Liver (tissue), 7 donors: ENCODE measurements at regions not wholly inside any gene's neighbourhood (a gene's known extent, or its start where the extent isn't known, plus 50 kb on each side); places are given as distances from the start of the nearest gene placed in this dataset.

Experiments
- DNase-seq: peaks from one replicate; pipeline ENCODE4 v3.0.0-alpha.2; 2017; ENCODE audit warnings: low spot score
- H3K27ac ChIP-seq, 2 donors: one replicate each; pipeline ENCODE4 v1.7.0; 2013; ENCODE audit warnings: inconsistent platforms in 2 of 2, low read length in 2 of 2, control low read depth in 1 of 2, low read depth in 1 of 2, mild to moderate bottlenecking in 1 of 2
- H3K27me3 ChIP-seq, 4 donors: one replicate each; pipeline versions ENCODE4 v1.6.1 to v1.7.0; 2013; ENCODE audit warnings: low read length in 3 of 4, inconsistent platforms in 1 of 4, mild to moderate bottlenecking in 1 of 4, moderate library complexity in 1 of 4; ENCODE audit not compliant: control insufficient read depth in 4 of 4, insufficient read depth in 4 of 4
- H3K36me3 ChIP-seq, 4 donors: one replicate each; pipeline versions ENCODE4 v1.6.1 to v1.7.0; 2013; ENCODE audit warnings: low read length in 3 of 4, mild to moderate bottlenecking in 3 of 4, low read depth in 1 of 4, moderate library complexity in 1 of 4; ENCODE audit not compliant: control insufficient read depth in 4 of 4, insufficient read depth in 3 of 4
- H3K4me1 ChIP-seq, 4 donors: one replicate each; pipeline versions ENCODE4 v1.6.1 to v1.7.0; 2013; ENCODE audit warnings: low read length in 3 of 4, mild to moderate bottlenecking in 3 of 4, moderate library complexity in 1 of 4; ENCODE audit not compliant: control insufficient read depth in 4 of 4, insufficient read depth in 4 of 4
- H3K4me3 ChIP-seq, 3 donors: one replicate each; pipeline versions ENCODE4 v1.6.1 to v1.7.0; 2013; ENCODE audit warnings: low read length in 3 of 3, control low read depth in 1 of 3, low read depth in 1 of 3, mild to moderate bottlenecking in 1 of 3
- H3K9ac ChIP-seq, 2 donors: one replicate each; pipeline ENCODE4 v1.7.0; 2013; ENCODE audit warnings: low read length in 2 of 2, mild to moderate bottlenecking in 2 of 2, moderate library complexity in 2 of 2, control low read depth in 1 of 2, low read depth in 1 of 2
- H3K9me3 ChIP-seq, 4 donors: one replicate each; pipeline versions ENCODE4 v1.6.1 to v1.7.0; 2013; ENCODE audit warnings: low read length in 3 of 4; ENCODE audit not compliant: control insufficient read depth in 4 of 4
- ATF3 ChIP-seq: IDR thresholded peaks from 2 replicates; pipeline ENCODE4 v1.6.1; 2016; ENCODE audit warnings: antibody characterized with exemption
- FOXA1 ChIP-seq: IDR thresholded peaks from 2 replicates; pipeline ENCODE4 v1.6.1; 2016; ENCODE audit warnings: antibody characterized with exemption
- GABPA ChIP-seq, 2 donors: IDR thresholded peaks in 1 of 2; conservative IDR thresholded peaks in 1 of 2; 2 replicates each; pipeline ENCODE4 v1.6.1; 2016; ENCODE audit warnings: antibody characterized with exemption in 2 of 2, mild to moderate bottlenecking in 1 of 2, moderate library complexity in 1 of 2
- HNF4A ChIP-seq, 2 donors: conservative IDR thresholded peaks; 2 replicates each; pipeline ENCODE4 v1.6.1; 2016; ENCODE audit warnings: antibody characterized with exemption in 2 of 2, mild to moderate bottlenecking in 2 of 2
- JUND ChIP-seq, 2 donors: IDR thresholded peaks; 2 replicates each; pipeline ENCODE4 v1.6.1; 2016; ENCODE audit warnings: antibody characterized with exemption in 2 of 2
- NR2F2 ChIP-seq: IDR thresholded peaks from 2 replicates; pipeline ENCODE4 v1.6.1; 2016; ENCODE audit warnings: antibody characterized with exemption
- RAD21 ChIP-seq, 2 donors: IDR thresholded peaks; 2 replicates each; pipeline ENCODE4 v1.6.1; 2016; ENCODE audit warnings: antibody characterized with exemption in 2 of 2, mild to moderate bottlenecking in 2 of 2
- REST ChIP-seq: IDR thresholded peaks from 2 replicates; pipeline ENCODE4 v1.6.1; 2016; ENCODE audit warnings: antibody characterized with exemption, mild to moderate bottlenecking
- RXRA ChIP-seq, 2 donors: IDR thresholded peaks; 2 replicates each; pipeline ENCODE4 v1.6.1; 2017 to 2018; ENCODE audit warnings: antibody characterized with exemption in 2 of 2, mild to moderate bottlenecking in 1 of 2
- YY1 ChIP-seq: IDR thresholded peaks from 2 replicates; pipeline ENCODE4 v1.6.1; 2016; ENCODE audit warnings: antibody characterized with exemption, mild to moderate bottlenecking
- ZBTB33 ChIP-seq: IDR thresholded peaks from 2 replicates; pipeline ENCODE4 v1.6.1; 2016; ENCODE audit warnings: antibody characterized with exemption
- WGBS: extraction: QIAGEN DNeasy Blood & Tissue Kit; methylation state at CpG from one replicate; pipeline ENCODE4 v1.1.7; 2013; 5-methylcytosine and 5-hydroxymethylcytosine counted together
- donor health status: healthy.
- donor health status: healthy.
- donor health status: healthy.
- donor health status: healthy.

- Histone ChIP-seq H3K27me3 (no peaks in the 10 kb centered on the region), H3K4me3 (no peak overlapping the region), H3K36me3 (no peaks in the 10 kb centered on the region), H3K4me1 (no peaks in the 10 kb centered on the region), H3K9me3 (peaks cover 0 to 2% (median 0%) of the 10 kb centered on the region in 4 donors), H3K27ac (no peak overlapping the region), H3K9ac (no peak overlapping the region)
- no peak for TF ChIP-seq RXRA (IDR thresholded peaks at IDR 0.05)
- TF ChIP-seq FOXA1, result no peak
- no peak for TF ChIP-seq HNF4A (conservative IDR thresholded peaks at IDR 0.05)
- TF ChIP-seq JUND (IDR thresholded peaks at IDR 0.05), result no peak
- TF ChIP-seq YY1, result no peak
- no peak for TF ChIP-seq RAD21 (IDR thresholded peaks at IDR 0.05)
- TF ChIP-seq NR2F2, result no peak
- no peak for DNase-seq
These were observed 332.9 kb downstream of the COL12A1 start for GRCh38 chr6:74872754-74873476.

GRCh38 chr6:74871757-74872156 lies 334.1 kb downstream of the COL12A1 start:
- H3K27ac ChIP-seq, result no peak overlapping the region
- DNase-seq, result no peak

More at GRCh38 chr6:74871757-74872156, 334.1 kb downstream of the COL12A1 start:
- Histone ChIP-seq H3K36me3 (no peaks in the 10 kb centered on the region), H3K9ac (no peak overlapping the region), H3K4me3 (no peak overlapping the region), H3K4me1 (no peaks in the 10 kb centered on the region), H3K9me3 (peaks cover 0 to 2% (median 0%) of the 10 kb centered on the region in 4 donors), H3K27me3 (no peaks in the 10 kb centered on the region)
- 94% methylated on average over 1 of the region's 1 CpG for WGBS
- no peak for TF ChIP-seq RXRA (IDR thresholded peaks at IDR 0.05)
- TF ChIP-seq RAD21 (IDR thresholded peaks at IDR 0.05), result no peak
- no peak for TF ChIP-seq YY1
- no peak for TF ChIP-seq ATF3
- no peak for TF ChIP-seq ZBTB33
- TF ChIP-seq FOXA1, result no peak
- no peak for TF ChIP-seq REST
- TF ChIP-seq NR2F2, result no peak
- no peak for TF ChIP-seq HNF4A (conservative IDR thresholded peaks at IDR 0.05)
- no peak for TF ChIP-seq GABPA (IDR thresholded peaks at IDR 0.05 in 1 of 2, conservative IDR thresholded peaks at IDR 0.05 in 1 of 2)
